Vagina (tissue), 2 donors: ENCODE measurements at regions not wholly inside any gene's neighbourhood (a gene's known extent, or its start where the extent isn't known, plus 50 kb on each side); places are given as distances from the start of the nearest gene placed in this dataset.
A peak's percentile ranks its signal among the peaks of the same experiment; 100 is the strongest.

Experiments used
- DNase-seq, 2 donors: peaks; one replicate each; pipeline ENCODE4 v3.0.0-alpha.2; 2017; ENCODE audit errors: extremely low spot score in 2 of 2
- H3K27ac ChIP-seq: fragments of 200-600 bp; sonication (generic); one replicate; pipeline ENCODE4 v1.5.1; 2019
- H3K27me3 ChIP-seq: fragments of 200-600 bp; sonication (generic); one replicate; pipeline ENCODE4 v1.5.1; 2019
- H3K36me3 ChIP-seq, 2 donors: fragments of 200-600 bp; sonication (generic); one replicate each; pipeline ENCODE4 v1.5.1; 2017 to 2019
- H3K4me1 ChIP-seq: fragments of 200-600 bp; sonication (generic); one replicate; pipeline ENCODE4 v1.5.1; 2019
- H3K4me3 ChIP-seq, 2 donors: fragments of 200-600 bp; sonication (generic); 1 replicate in 1 of 2; 2 replicates in 1 of 2; pipeline ENCODE4 v1.5.1; 2016 to 2019
- H3K9me3 ChIP-seq: fragments of 200-600 bp; sonication (generic); one replicate; pipeline ENCODE4 v1.5.1; 2019
- POLR2A ChIP-seq, 2 donors: fragments of 450-650 bp; IDR thresholded peaks; one replicate each; pipeline ENCODE4 v1.6.1; 2017; ENCODE audit warnings: antibody characterized with exemption in 2 of 2, mild to moderate bottlenecking in 2 of 2, moderate library complexity in 2 of 2
- POLR2AphosphoS5 ChIP-seq, 2 donors: sonication (generic); formaldehyde crosslinking; IDR thresholded peaks; one replicate each; pipeline ENCODE4 v1.9.0; 2017; ENCODE audit warnings: antibody characterized with exemption in 2 of 2, mild to moderate bottlenecking in 2 of 2, low read depth in 1 of 2; ENCODE audit not compliant: insufficient read depth in 1 of 2
- intact Hi-C: fragments of 100-400 bp; cut with DNase I; formaldehyde crosslinking; loops from one replicate; pipeline ENCODE4 v1.15.1; 2023
- TF ChIP-seq, protein P1 (sequence below), 3 experiments: fragments of 450-650 bp in 2 of 3; fragments of 200-600 bp in 1 of 3; sonication (generic) in 1 of 3; IDR thresholded peaks; one replicate each; pipeline ENCODE4 v1.5.1; 2017 to 2019; ENCODE audit warnings: antibody characterized with exemption in 3 of 3, mild to moderate bottlenecking in 2 of 3, moderate library complexity in 2 of 3

DNA sequence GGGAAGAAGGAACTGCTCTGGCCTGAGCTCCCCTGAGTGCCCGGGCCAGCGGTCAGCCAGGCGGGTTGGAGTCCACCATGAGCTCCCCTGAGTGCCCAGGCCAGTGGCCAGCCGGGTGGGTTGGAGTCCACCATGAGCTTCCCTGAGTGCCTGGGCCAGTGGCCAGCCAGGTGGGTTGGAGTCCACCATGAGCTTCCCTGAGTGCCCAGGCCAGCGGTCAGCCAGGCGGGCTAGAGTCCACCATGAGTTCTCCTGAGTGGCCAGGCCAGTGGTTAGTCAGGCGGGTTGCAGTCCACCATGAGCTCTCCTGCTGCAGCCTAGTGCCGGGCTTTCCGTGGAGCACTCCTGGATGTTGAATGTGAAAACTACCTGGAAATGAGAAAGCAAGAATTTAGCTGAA, 844.0 kb downstream of the TBC1D22A start:
- Histone ChIP-seq H3K9me3 (no peaks in the 10 kb centered on the region), H3K4me3 (no peak overlapping the region), H3K27ac (no peak overlapping the region), H3K4me1 (no peaks in the 10 kb centered on the region), H3K36me3 (no peaks in the 10 kb centered on the region), H3K27me3 (no peaks in the 10 kb centered on the region)
- no peak for DNase-seq
- intact Hi-C loops = no loop called here
- TF ChIP-seq, protein P1, sequence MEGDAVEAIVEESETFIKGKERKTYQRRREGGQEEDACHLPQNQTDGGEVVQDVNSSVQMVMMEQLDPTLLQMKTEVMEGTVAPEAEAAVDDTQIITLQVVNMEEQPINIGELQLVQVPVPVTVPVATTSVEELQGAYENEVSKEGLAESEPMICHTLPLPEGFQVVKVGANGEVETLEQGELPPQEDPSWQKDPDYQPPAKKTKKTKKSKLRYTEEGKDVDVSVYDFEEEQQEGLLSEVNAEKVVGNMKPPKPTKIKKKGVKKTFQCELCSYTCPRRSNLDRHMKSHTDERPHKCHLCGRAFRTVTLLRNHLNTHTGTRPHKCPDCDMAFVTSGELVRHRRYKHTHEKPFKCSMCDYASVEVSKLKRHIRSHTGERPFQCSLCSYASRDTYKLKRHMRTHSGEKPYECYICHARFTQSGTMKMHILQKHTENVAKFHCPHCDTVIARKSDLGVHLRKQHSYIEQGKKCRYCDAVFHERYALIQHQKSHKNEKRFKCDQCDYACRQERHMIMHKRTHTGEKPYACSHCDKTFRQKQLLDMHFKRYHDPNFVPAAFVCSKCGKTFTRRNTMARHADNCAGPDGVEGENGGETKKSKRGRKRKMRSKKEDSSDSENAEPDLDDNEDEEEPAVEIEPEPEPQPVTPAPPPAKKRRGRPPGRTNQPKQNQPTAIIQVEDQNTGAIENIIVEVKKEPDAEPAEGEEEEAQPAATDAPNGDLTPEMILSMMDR (IDR thresholded peaks at IDR 0.05) = no peak
- TF ChIP-seq POLR2A (IDR thresholded peaks at IDR 0.05) = no peak
- no peak for TF ChIP-seq POLR2AphosphoS5 (IDR thresholded peaks at IDR 0.05; ENCODE audit: insufficient read depth in 1 of 2, low read depth in 1 of 2)

DNA sequence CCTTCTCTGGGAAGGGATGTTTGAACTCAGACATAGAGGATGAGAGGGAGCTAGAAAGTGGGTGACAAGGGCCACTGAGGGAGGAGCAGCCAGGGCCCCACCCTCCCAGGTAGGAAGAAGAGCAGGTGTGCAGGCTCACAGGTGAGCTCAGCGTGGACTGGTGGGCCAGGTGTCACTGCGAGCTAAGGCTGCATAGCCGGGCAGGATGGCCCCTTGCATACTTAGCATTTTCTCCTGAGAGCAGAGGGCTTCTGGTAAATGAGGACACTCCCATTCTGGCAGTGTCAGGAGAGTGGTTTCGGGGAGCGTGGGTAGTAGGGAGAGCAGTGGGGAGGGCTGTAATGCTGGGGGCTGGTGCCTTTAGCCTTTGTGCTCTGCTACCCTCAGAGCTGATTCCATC, 843.4 kb downstream of the TBC1D22A start:
- intact Hi-C loops = no loop called here
- H3K9me3 ChIP-seq = no peaks in the 10 kb centered on the region
- no peak overlapping the region for H3K4me3 ChIP-seq
- no peak for DNase-seq
- H3K27me3 ChIP-seq = no peaks in the 10 kb centered on the region
- H3K36me3 ChIP-seq = no peaks in the 10 kb centered on the region
- H3K27ac ChIP-seq = no peak overlapping the region
- no peaks in the 10 kb centered on the region for H3K4me1 ChIP-seq
- TF ChIP-seq, protein P1 (IDR thresholded peaks at IDR 0.05) = no peak
- no peak for TF ChIP-seq POLR2AphosphoS5 (IDR thresholded peaks at IDR 0.05; ENCODE audit: insufficient read depth in 1 of 2, low read depth in 1 of 2)
- no peak for TF ChIP-seq POLR2A (IDR thresholded peaks at IDR 0.05)

DNA sequence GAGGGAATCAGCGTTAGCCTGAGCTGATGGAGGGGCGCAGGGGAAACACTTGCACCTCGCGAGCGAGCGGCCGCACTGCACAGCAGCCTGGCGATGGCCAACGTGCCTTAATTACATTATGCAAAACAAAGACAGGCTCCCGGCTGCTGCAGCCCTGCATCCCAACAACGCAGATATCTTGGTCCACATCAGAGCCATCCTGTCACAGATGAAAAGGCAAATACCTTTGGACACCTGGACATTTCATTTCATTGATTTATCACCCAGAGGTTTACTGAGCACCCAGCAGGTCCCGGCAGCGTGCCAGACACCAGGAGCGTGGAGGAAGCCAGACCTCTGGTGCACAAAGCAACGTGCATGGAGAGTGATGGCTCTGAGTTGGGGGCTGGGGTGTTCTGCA, 843.0 kb downstream of the TBC1D22A start:
- TF ChIP-seq, protein P1 (IDR thresholded peaks at IDR 0.05) = no peak
- TF ChIP-seq POLR2AphosphoS5 (IDR thresholded peaks at IDR 0.05; ENCODE audit: insufficient read depth in 1 of 2, low read depth in 1 of 2) (no peak), POLR2A (IDR thresholded peaks at IDR 0.05) (no peak)
- Histone ChIP-seq H3K36me3 (no peaks in the 10 kb centered on the region), H3K4me3 (no peak overlapping the region), H3K27ac (no peak overlapping the region), H3K9me3 (no peaks in the 10 kb centered on the region), H3K27me3 (no peaks in the 10 kb centered on the region), H3K4me1 (no peaks in the 10 kb centered on the region)
- intact Hi-C loops = no loop called here
- DNase-seq = peak in 1 of 2 donors; percentile 52

DNA sequence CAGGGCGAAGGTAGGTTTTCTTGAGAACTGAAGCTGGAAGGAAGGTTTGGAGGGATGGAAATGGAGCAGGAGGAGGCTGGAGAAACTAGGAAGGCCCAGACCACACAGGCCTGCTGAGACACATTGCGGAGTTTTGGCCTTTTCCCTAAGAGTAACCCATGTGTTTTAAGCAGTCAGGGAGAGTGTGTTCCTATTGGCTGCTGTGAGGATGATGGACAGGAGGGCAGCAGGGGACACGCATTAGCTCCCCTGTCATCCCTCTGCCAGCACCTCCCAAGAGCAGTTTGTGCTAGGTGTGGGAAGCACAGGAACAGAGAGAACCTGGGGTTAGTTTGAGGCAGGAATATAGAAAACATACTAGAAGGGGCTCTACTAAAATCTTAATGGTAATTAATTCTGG, 842.1 kb downstream of the TBC1D22A start:
- no peak for TF ChIP-seq POLR2A (IDR thresholded peaks at IDR 0.05)
- TF ChIP-seq, protein P1 (IDR thresholded peaks at IDR 0.05) = no peak
- no peak for TF ChIP-seq POLR2AphosphoS5 (IDR thresholded peaks at IDR 0.05; ENCODE audit: insufficient read depth in 1 of 2, low read depth in 1 of 2)
- no peaks in the 10 kb centered on the region for H3K27me3 ChIP-seq
- H3K27ac ChIP-seq = no peak overlapping the region
- peak in 1 of 2 donors; percentile 61 for DNase-seq
- no peaks in the 10 kb centered on the region for H3K36me3 ChIP-seq
- intact Hi-C loops = no loop called here
- H3K4me1 ChIP-seq = no peaks in the 10 kb centered on the region
- no peak overlapping the region for H3K4me3 ChIP-seq
- no peaks in the 10 kb centered on the region for H3K9me3 ChIP-seq

DNA sequence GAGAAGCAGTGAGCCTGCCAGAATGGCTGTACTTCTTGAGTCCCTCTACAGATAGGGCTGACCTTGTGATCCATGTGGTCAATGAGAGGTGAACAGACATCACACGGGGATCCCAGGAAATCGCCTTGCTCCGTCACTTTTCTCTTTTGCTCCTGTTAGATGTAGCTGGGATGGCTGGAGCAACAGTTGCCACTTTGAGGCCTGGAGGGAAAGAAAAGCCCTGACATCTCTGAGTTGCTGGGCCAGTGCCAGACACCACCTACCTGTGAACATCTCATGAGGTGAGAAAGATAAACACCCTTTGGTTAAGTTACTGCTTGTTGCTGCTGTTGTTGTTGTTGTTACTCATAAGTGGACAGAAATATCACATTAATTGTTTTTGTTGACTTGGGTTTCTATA, 840.3 kb downstream of the TBC1D22A start:
- no peaks in the 10 kb centered on the region for H3K27me3 ChIP-seq
- no peak overlapping the region for H3K27ac ChIP-seq
- intact Hi-C loops = no loop called here
- H3K4me1 ChIP-seq = no peaks in the 10 kb centered on the region
- no peak for TF ChIP-seq POLR2AphosphoS5 (IDR thresholded peaks at IDR 0.05; ENCODE audit: insufficient read depth in 1 of 2, low read depth in 1 of 2)
- TF ChIP-seq, protein P1 (IDR thresholded peaks at IDR 0.05) = no peak
- TF ChIP-seq POLR2A (IDR thresholded peaks at IDR 0.05) = no peak
- H3K36me3 ChIP-seq = no peaks in the 10 kb centered on the region
- DNase-seq = peak in 1 of 2 donors; percentile 22
- H3K9me3 ChIP-seq = no peaks in the 10 kb centered on the region
- no peak overlapping the region for H3K4me3 ChIP-seq
